ENCODE measurements at regions not wholly inside any gene's neighbourhood (a gene's known extent, or its start where the extent isn't known, plus 50 kb on each side); places are given as distances from the start of the nearest gene placed in this dataset.

GRCh38 chr7:85682833-85683620 is 496.2 kb upstream of the SEMA3D start:
- TF ChIP-seq CTCF (IDR thresholded peaks at IDR 0.05) (no peak), ZFX (IDR thresholded peaks at IDR 0.05; ENCODE audit: borderline replicate concordance) (no peak)
